ENCODE measurements at regions not wholly inside any gene's neighbourhood (a gene's known extent, or its start where the extent isn't known, plus 50 kb on each side); places are given as distances from the start of the nearest gene placed in this dataset.

DNA sequence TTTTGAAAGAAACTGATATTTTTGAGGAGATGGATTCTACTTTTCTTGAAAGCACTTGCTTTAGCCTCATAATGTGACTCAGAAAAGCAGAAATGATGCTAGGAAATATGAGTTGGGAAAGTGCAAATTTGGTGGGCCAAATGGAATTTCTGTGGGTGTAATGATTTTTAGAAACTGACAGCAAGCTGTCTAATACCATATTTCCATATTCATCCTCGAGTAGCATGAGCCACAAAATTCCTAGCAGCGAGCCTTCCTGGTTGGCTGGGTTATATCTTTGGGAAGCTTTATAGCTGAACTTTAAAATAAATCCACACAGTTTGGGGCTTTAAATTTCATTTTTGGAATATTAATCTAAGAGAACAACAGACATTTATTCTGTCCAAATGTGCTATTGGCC is 190.0 kb downstream of the DSC3 start:
- no peak for TF ChIP-seq EZH2 (IDR thresholded peaks at IDR 0.05; ENCODE audit: borderline replicate concordance, low read depth, low read length, severe bottlenecking)
- TF ChIP-seq, protein P1, sequence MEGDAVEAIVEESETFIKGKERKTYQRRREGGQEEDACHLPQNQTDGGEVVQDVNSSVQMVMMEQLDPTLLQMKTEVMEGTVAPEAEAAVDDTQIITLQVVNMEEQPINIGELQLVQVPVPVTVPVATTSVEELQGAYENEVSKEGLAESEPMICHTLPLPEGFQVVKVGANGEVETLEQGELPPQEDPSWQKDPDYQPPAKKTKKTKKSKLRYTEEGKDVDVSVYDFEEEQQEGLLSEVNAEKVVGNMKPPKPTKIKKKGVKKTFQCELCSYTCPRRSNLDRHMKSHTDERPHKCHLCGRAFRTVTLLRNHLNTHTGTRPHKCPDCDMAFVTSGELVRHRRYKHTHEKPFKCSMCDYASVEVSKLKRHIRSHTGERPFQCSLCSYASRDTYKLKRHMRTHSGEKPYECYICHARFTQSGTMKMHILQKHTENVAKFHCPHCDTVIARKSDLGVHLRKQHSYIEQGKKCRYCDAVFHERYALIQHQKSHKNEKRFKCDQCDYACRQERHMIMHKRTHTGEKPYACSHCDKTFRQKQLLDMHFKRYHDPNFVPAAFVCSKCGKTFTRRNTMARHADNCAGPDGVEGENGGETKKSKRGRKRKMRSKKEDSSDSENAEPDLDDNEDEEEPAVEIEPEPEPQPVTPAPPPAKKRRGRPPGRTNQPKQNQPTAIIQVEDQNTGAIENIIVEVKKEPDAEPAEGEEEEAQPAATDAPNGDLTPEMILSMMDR (IDR thresholded peaks at IDR 0.05; ENCODE audit: borderline replicate concordance, extremely low read depth, low read length, poor library complexity, severe bottlenecking), result no peak
